ENCODE measurements at regions not wholly inside any gene's neighbourhood (a gene's known extent, or its start where the extent isn't known, plus 50 kb on each side); places are given as distances from the start of the nearest gene placed in this dataset.

DNA sequence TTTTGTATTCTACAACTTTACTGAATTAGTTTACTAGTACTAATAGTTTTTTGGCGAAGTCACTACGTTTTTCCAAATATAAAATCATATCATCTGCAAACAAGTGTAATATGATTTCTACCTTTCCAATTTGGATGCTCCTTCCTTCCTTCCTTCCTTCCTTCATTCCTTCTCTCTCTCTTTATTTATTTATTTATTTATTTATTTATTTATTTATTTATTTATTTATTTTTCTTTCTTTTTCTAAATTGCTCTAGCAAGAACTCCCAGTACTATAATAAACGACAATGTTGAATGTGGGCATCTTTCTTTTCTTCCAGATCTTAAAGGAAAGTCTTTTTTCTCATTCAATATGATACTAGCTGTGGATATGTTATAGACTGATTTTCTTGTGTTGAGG, 656.0 kb upstream of the LUZP2 start:
- TF ChIP-seq, protein P1, sequence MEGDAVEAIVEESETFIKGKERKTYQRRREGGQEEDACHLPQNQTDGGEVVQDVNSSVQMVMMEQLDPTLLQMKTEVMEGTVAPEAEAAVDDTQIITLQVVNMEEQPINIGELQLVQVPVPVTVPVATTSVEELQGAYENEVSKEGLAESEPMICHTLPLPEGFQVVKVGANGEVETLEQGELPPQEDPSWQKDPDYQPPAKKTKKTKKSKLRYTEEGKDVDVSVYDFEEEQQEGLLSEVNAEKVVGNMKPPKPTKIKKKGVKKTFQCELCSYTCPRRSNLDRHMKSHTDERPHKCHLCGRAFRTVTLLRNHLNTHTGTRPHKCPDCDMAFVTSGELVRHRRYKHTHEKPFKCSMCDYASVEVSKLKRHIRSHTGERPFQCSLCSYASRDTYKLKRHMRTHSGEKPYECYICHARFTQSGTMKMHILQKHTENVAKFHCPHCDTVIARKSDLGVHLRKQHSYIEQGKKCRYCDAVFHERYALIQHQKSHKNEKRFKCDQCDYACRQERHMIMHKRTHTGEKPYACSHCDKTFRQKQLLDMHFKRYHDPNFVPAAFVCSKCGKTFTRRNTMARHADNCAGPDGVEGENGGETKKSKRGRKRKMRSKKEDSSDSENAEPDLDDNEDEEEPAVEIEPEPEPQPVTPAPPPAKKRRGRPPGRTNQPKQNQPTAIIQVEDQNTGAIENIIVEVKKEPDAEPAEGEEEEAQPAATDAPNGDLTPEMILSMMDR (optimal IDR thresholded peaks at IDR 0.05 in 1 of 3, IDR thresholded peaks at IDR 0.05 in 1 of 3, conservative IDR thresholded peaks at IDR 0.05 in 1 of 3; ENCODE audit: extremely low read depth in 1 of 3, insufficient read depth in 2 of 3, low read length in 3 of 3), result no peak
- TF ChIP-seq EZH2 (IDR thresholded peaks at IDR 0.05; ENCODE audit: low read length), result no peak
